HG03342 (cell line): ENCODE measurements at regions not wholly inside any gene's neighbourhood (a gene's known extent, or its start where the extent isn't known, plus 50 kb on each side); places are given as distances from the start of the nearest gene placed in this dataset.

Experiments
- ATAC-seq: cut with Tn5 transposase; IDR thresholded peaks from one replicate; pipeline ENCODE4 v1.9.1; 2021; ENCODE audit warnings: mild to moderate bottlenecking, moderate library complexity; ENCODE audit not compliant: unreplicated experiment

- ATAC-seq = no peak
Measured at GRCh38 chr5:74430631-74431289, 209.8 kb downstream of the ENC1 start.

DNA sequence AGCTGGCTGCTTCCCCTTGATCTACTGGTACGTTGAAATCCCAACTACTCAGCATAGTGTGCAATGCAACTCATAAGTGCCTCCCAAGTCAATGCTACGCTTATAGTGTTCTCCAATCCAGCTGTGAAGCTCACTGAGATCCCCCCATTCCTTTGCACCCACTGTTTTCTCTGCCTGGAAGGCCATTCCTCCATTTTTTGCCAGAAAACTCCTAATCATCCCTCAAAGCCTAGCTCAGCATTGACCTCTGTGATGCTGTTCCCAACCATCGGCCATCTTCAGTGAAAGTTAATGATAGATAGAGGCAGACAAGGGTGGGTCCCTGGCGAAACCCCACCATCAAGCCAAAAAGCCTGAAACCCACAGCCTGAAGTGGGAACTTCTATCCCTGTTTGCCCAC, 211.0 kb downstream of the ENC1 start:
- ATAC-seq = no peak

DNA sequence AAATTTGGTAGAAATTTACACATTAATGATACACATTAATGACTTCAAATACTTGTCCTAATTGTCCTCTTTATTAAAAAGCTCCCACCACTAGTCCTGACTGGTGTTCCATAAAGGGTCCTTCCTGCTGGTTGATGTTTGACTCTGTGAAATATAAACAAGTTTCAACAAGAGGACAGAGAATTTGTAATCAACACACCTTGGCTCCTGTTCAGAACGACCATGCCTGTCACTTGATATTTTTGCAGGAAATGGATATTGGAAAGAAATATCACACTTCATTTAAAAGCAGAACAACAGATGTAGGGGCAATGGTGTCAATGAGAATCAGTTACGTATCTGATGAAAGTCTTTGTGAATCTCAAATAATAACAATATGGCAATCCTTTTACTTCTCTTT, 211.7 kb downstream of the ENC1 start:
- ATAC-seq = no peak

- ATAC-seq = no peak
Measured at GRCh38 chr5:74428275-74428674, 212.3 kb downstream of the ENC1 start.

- no peak for ATAC-seq
Measured at GRCh38 chr5:74426506-74426905, 214.0 kb downstream of the ENC1 start.

DNA sequence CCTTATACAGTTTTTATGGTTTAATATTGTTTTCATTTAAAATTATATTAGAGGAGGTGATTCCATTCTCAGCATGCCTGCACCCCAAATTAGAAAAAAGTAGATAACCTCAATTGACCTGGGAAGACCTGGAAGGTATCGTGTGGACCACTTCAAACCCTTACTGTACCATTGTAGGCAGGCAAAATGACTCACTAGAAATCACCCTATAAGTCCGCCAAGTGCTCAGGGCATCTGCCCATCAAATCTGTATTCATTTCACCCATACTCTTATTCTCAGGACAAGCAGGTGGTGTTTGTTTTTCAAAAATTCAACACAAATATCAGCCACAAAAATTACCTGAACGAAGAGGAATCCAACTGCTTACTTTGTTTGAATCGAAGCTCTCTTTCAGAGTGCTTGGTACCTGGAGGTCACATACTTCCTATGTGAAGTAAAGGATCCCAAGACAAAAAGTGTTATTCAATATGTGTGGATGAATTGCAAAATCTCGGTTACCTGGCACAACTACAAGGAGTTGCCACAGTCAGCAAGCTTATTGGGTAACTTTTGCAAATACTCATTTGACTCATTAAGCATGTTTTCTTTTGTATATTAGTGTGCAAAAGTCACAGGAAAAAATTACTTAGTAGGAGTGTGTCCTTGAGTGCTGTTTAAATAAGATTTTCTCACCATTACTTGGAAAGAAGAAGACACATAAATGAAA, 216.2 kb downstream of the ENC1 start:
- no peak for ATAC-seq

- ATAC-seq = no peak
Measured at GRCh38 chr5:74423383-74423782, 217.1 kb downstream of the ENC1 start.

DNA sequence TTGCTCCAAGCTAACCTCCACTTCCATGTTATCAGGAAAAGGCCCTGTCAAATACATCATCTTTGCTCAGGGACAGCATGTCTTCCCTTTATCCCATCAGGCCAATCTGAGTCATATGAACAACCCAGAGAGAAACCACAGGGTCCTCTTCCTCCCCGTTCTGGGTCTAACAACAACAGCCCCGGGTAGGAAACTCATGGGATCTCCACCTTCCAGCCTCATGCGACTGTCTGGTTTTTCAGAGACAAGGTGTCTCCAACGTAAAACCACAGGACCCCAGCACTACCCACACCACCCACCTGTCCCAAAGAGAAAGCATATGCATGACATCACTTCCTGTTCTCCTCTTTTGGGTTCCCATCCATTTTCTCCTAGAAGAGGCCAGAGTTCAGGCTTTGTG, 217.9 kb downstream of the ENC1 start:
- ATAC-seq = no peak

- ATAC-seq = no peak
Measured at GRCh38 chr5:74422030-74422429, 218.5 kb downstream of the ENC1 start.

GRCh38 chr5:74421377-74421776, 219.2 kb downstream of the ENC1 start:
- no peak for ATAC-seq

DNA sequence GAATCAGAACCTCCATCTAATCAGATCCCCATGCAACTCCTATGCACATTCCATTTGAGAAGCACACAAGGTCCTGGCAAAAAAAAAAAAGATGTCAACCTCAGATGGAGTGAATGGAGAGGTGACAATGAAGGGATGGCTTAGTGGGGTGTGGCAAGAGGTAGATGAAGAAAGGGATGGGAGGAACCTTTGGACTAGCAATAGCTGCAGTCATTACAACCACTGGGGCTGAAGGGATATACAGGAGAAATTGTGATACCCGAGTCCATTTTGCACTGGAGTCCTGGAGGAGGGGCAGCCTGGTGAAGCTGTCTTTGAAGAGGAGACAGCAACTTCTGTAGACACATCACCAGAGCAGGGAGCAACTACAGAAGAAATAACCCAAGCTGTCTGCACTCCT, 219.6 kb downstream of the ENC1 start:
- ATAC-seq = no peak

DNA sequence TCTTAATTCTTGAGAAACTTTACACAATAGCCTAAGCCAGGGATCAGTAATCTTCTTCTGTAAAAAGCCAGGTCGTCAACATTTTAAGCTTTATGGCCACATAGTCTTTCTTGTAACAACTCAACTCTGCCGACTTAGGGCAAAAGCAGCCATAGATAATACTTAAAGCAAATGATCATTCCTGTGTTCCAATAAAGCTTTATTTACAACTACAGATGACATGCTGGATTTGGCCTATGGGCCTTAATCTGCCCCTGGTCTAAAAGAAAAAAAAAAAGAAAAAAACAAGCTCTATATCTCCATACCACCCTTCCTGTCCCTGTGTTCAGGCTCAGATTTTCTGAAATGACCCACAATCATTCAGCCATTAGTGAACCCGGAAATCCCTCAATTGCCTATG, 220.3 kb downstream of the ENC1 start:
- no peak for ATAC-seq

DNA sequence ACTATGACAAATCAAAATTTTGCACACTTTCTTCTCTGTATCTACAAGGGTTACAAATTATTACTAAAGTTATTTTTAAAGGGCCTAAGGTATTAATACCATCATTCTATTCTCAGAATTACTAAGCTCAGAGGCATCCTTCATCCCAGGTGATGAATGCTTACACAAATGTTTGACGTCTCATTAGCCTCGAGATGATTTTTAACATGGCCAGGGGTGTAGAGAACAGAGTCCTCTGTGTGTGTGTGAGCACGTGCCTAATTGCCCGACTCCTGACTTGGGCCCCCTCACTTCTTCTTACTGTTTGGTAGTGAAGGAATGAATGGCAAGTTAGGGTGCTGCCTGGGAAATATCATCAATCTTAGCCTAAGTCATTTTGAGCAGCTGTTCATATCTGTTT, 221.1 kb downstream of the ENC1 start:
- ATAC-seq = no peak

GRCh38 chr5:74418709-74419108, 221.8 kb downstream of the ENC1 start:
- ATAC-seq = no peak

DNA sequence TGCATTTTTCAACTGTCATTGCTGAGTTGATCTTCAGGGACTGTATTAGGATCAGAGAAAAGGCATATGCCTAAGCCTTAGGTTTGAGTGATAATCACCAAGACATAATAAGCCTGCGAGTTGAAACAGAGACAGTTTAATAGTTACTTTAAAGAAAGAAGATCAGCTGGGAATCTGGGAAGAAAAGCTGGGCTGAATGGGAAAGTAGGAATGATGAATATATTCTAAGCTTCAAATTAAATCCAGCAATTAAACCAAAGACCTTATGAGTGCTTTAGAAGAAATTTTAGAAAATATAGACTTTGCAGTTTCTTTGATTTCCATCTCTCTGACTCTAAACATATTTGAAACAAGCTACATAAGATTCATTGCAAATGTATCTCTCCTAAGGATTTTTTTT, 222.3 kb downstream of the ENC1 start:
- no peak for ATAC-seq

DNA sequence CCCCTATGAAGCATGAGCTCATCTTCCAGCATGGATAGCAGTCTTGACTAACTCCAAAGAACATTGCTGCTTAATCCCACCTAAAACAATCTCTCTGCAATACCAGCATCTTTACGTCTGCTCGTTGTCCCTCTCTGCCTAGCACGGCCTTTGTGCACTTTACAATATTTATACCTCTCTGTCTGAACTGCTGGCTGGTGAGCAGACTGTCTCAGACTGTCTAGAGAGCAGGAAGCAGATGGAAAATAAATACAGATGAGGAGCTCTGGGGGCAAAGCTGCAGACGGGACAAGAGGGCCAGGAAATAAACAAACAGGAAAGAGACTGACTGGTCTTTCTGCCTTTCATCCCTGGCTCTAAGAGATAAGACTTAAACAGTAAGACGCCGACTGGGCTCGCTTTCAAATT, 224.8 kb downstream of the ENC1 start:
- no peak for ATAC-seq

DNA sequence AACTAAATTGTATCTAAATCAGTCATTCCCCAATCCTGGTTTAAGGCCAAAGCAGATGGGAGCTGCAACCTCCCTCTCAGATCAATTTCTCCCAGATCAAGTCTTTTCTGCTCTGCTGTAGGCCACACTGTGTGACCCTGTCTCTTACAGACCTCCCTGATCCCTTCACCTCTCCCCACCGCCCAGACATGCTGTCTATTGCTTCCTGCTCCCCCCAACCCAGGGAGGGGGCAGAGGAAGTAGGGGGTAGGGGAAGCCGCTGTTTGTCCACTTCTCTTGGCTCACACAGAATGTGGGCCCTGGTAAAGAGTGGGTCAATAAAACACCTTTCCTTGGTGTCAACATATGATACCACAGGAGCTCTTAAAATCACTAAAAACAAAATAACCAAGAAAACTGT, 226.3 kb downstream of the ENC1 start:
- ATAC-seq = no peak

DNA sequence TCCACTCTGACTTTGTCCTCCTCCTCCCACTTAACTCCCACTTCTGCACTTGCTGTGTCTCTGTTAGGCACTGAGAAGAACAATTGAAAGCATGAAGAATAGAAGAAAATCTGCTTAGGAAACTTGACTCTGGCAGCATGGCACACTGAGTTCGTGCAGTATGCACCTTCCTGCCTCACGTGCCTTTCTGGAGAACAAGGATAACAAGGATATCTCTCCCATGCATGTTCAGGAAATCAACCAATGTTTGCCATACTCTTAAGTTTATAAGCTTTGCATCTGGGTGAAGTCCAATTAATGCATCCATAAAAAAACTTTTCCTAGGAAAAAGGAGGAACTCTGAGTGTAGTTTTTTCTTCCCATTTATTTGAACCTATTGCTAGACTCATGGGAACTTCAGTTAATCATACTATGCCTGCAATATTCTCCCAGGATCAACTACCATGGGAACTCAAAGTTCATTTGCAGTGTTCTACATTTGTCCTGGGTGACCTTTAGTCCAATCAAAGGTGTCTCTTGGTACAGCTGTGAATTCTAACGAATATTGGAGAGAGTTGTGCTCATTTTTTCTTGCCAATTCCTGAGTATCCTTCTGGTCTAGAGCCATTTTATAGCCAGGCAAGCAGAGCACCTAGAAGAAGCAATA, 227.0 kb downstream of the ENC1 start:
- no peak for ATAC-seq

DNA sequence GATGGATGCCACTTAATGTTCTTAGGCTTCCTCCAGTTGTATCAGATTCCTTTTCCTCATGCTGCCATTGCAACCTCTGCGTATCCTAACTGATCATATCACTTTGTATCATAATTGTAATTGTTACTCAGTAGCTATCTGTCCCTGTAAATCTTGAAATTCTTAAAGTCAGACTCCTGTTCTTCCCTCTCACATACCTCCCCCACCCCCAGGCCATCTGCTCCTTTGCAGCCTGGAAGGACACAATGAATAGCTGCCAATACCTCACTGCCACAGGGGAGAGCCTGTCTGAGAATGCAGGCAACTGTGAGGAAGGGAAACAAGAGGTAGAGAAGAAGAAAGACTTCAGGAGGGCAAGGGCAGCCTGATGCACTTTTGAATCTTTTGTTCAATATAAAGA, 228.5 kb downstream of the ENC1 start:
- ATAC-seq = no peak

DNA sequence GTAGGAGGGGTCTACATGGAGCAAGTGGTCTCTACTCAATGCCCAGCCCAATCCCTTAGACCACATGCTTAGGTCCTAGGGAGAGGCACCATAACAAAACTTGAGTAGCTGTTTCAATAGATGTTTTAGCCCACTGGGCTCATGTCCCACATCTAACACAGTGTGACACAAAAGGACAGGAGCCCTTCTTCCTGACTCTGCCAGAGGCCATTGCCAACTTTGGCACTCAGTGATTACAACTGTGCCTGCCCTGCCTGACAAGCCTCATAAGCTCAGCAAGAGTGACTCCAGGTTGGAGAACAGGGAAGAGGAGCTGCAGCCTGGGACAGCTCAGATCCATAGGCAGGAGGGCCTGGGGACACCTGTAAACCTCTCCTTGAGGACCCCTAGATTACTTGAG, 230.8 kb downstream of the ENC1 start:
- ATAC-seq = no peak

GRCh38 chr5:74409166-74409706, 231.3 kb downstream of the ENC1 start:
- ATAC-seq = no peak
